Neural crest cell (in vitro differentiated cells): ENCODE measurements at regions not wholly inside any gene's neighbourhood (a gene's known extent, or its start where the extent isn't known, plus 50 kb on each side); places are given as distances from the start of the nearest gene placed in this dataset.

Experiments used
- DNase-seq: peaks from one replicate; pipeline ENCODE4 v3.0.0; 2021; ENCODE audit warnings: low read depth, mixed read lengths, low spot score
- H3K27ac Mint-ChIP-seq: one replicate; pipeline ENCODE4 v1.8.0; 2021; ENCODE audit warnings: mild to moderate bottlenecking, mixed read lengths; ENCODE audit not compliant: unreplicated experiment
- H3K27me3 Mint-ChIP-seq: 2 replicates; pipeline ENCODE4 v1.8.0; 2021; ENCODE audit warnings: low read depth, mild to moderate bottlenecking, mixed read lengths
- H3K36me3 Mint-ChIP-seq: 2 replicates; pipeline ENCODE4 v1.8.0; 2021; ENCODE audit warnings: low read depth, mild to moderate bottlenecking, mixed read lengths
- H3K4me1 Mint-ChIP-seq: 2 replicates; pipeline ENCODE4 v1.8.0; 2021; ENCODE audit warnings: mixed read lengths
- H3K4me3 Mint-ChIP-seq: one replicate; pipeline ENCODE4 v1.8.0; 2021; ENCODE audit warnings: mild to moderate bottlenecking, mixed read lengths
- H3K9me3 Mint-ChIP-seq: 2 replicates; pipeline ENCODE4 v1.8.0; 2021; ENCODE audit warnings: mixed read lengths
- TF ChIP-seq, protein P1 (sequence below): fragments of 200-600 bp; sonication (generic); conservative IDR thresholded peaks from 2 replicates; pipeline ENCODE4 v1.5.0; 2021; ENCODE audit warnings: antibody characterized with exemption, mild to moderate bottlenecking

- DNase-seq, result no peak
- Mint-ChIP-seq H3K4me3 (no peak overlapping the region), H3K27me3 (no peaks in the 10 kb centered on the region), H3K27ac (no peak overlapping the region), H3K9me3 (no peaks in the 10 kb centered on the region), H3K36me3 (no peaks in the 10 kb centered on the region), H3K4me1 (peaks cover 22% of the 10 kb centered on the region)
- TF ChIP-seq, protein P1, sequence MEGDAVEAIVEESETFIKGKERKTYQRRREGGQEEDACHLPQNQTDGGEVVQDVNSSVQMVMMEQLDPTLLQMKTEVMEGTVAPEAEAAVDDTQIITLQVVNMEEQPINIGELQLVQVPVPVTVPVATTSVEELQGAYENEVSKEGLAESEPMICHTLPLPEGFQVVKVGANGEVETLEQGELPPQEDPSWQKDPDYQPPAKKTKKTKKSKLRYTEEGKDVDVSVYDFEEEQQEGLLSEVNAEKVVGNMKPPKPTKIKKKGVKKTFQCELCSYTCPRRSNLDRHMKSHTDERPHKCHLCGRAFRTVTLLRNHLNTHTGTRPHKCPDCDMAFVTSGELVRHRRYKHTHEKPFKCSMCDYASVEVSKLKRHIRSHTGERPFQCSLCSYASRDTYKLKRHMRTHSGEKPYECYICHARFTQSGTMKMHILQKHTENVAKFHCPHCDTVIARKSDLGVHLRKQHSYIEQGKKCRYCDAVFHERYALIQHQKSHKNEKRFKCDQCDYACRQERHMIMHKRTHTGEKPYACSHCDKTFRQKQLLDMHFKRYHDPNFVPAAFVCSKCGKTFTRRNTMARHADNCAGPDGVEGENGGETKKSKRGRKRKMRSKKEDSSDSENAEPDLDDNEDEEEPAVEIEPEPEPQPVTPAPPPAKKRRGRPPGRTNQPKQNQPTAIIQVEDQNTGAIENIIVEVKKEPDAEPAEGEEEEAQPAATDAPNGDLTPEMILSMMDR, result no peak
These were observed 1077.2 kb upstream of the CDH2 start for GRCh38 chr18:29254123-29254522.

DNA sequence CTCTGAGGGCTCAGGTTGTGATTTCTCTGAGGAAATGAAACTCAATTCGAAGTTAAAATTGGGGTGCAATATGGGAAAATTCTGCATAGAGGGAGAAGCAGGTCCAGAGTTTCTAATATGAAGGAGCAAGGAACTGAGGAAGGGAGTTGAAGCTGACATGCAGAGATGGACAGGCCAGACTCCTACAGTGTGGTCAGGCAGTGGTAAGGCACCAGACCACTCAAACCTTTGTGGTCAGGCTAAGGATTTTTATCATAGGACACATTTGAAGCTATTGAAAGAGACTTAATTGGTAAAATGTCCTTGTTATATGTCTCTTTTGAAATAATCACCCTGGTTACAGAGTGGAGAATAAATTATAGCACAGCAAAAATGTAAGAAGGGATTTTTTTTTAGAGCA lies 1074.8 kb upstream of the CDH2 start:
- H3K27ac Mint-ChIP-seq, result no peak overlapping the region
- H3K4me3 Mint-ChIP-seq, result no peak overlapping the region
- TF ChIP-seq, protein P1, result no peak
- H3K9me3 Mint-ChIP-seq, result no peaks in the 10 kb centered on the region
- no peaks in the 10 kb centered on the region for H3K27me3 Mint-ChIP-seq
- H3K4me1 Mint-ChIP-seq, result peaks cover 29% of the 10 kb centered on the region
- DNase-seq, result no peak
- H3K36me3 Mint-ChIP-seq, result no peaks in the 10 kb centered on the region

DNA sequence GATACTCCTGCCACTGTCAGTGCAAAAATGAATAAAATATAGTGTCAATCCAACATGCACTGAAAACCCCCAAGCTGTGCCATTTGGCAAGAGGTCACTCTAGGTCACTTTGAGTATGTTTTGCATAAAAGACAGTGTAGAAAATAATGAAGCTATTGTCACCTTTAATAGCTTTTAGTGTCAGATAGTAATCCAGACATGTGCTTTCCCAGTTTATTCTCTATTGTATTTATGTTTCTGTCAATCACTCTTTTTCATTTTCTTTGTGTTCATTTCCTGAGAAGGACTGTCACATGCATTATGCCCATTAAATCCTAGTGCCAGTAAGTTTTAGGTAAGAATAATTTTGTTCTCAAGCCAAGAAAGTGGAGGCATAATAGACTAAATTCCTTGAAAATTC lies 1073.9 kb upstream of the CDH2 start:
- H3K4me1 Mint-ChIP-seq, result peaks cover 29% of the 10 kb centered on the region
- H3K36me3 Mint-ChIP-seq, result no peaks in the 10 kb centered on the region
- TF ChIP-seq, protein P1, result no peak
- no peaks in the 10 kb centered on the region for H3K9me3 Mint-ChIP-seq
- H3K4me3 Mint-ChIP-seq, result no peak overlapping the region
- DNase-seq, result no peak
- H3K27me3 Mint-ChIP-seq, result no peaks in the 10 kb centered on the region
- H3K27ac Mint-ChIP-seq, result no peak overlapping the region

DNA sequence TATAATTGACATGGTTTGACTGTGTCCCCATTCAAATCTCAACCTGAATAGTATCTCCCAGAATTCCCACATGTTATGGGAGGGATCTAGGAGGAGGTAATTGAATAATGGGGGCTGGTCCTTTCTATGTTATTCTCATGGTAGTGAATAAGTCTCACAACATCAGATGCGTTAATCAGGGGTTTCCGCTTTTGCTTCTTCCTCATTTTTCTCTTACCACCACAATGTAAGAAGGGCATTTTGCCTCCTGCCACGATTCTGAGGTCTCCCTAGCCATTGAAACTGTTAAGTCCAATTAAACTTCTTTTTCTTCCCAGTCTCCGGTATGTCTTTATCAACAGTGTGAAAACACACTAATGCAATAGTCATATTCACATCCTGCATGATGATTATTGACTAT lies 1073.3 kb upstream of the CDH2 start:
- Mint-ChIP-seq H3K36me3 (no peaks in the 10 kb centered on the region), H3K27me3 (no peaks in the 10 kb centered on the region), H3K4me1 (peaks cover 29% of the 10 kb centered on the region), H3K9me3 (peaks cover 2% of the 10 kb centered on the region), H3K27ac (no peak overlapping the region), H3K4me3 (no peak overlapping the region)
- no peak for DNase-seq
- TF ChIP-seq, protein P1, result no peak

DNA sequence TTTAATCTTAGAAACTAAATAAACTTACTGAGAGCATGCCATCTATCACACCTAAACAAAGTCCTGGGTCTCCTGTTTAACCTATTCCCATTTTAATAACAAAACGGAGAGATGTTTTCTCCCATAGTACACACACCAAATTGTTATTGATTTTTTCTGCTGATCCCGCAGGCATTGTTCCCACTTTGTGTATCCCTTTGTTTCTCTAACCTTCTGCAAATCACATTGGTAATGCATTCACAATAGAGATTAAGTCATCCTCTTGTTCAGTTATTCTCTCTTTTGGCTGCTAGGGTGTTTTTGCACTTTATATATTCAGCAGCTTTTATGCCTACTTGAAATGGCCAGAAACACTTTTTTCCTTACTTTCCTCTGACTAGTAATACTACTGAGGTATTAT lies 1071.9 kb upstream of the CDH2 start:
- Mint-ChIP-seq H3K9me3 (peaks cover 3% of the 10 kb centered on the region), H3K27ac (peak overlapping the region; percentile 20)

More for the DNA sequence above, 1071.9 kb upstream of the CDH2 start:
- H3K36me3 Mint-ChIP-seq, result no peaks in the 10 kb centered on the region
- no peaks in the 10 kb centered on the region for H3K27me3 Mint-ChIP-seq
- peaks cover 29% of the 10 kb centered on the region for H3K4me1 Mint-ChIP-seq
- H3K4me3 Mint-ChIP-seq, result no peak overlapping the region
- DNase-seq, result no peak
- TF ChIP-seq, protein P1, result no peak
